HuH-7 (cell line): ENCODE measurements at regions not wholly inside any gene's neighbourhood (a gene's known extent, or its start where the extent isn't known, plus 50 kb on each side); places are given as distances from the start of the nearest gene placed in this dataset.

Source experiments
- DNase-seq: peaks from one replicate; pipeline ENCODE4 v3.0.0; 2011; ENCODE audit warnings: low spot score

GRCh38 chr5:167759057-167759821 lies 532.2 kb upstream of the WWC1 start:
- no peak for DNase-seq

DNA sequence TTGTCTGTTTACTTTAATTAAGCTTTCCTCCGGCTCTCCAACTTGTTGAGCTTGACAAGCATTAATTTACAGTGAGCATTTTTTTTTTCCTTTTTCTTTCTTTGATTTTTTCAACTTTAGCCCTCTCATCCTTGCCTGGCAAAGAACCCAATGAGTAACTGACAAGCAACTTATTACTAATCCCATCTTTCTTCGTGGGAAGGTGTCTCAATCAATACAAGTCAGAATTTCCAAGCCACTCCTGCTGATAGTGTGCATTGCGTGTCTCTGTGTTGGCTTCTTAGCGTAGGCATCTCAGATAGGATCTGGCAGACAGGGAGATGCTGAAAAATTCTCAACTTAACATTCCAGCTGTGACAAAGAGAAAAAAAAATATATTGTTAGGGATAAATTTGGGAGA lies 527.7 kb upstream of the WWC1 start:
- no peak for DNase-seq

GRCh38 chr5:167764641-167765289 lies 526.7 kb upstream of the WWC1 start:
- DNase-seq = no peak

- no peak for DNase-seq
Measured at GRCh38 chr5:167765352-167765751, 526.1 kb upstream of the WWC1 start.

DNA sequence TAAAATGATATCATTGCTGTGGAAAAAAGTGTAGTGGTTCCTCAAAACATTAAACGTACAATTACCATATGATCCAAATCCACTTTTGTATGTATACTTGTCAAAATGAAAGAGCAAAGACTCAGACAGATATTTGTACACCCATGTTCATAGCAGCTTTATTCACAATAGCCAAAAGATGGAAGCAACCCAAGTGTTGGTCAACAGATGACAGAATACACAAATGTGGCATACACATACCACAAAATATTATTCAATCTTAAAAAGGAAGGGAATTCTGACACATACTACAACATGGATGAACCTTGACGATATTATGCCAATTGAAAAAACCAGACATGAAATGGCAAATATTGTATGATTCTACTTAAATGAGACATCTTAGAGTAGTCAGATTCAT lies 524.5 kb upstream of the WWC1 start:
- DNase-seq = no peak

- DNase-seq = no peak
Measured at GRCh38 chr5:167767795-167768194, 523.6 kb upstream of the WWC1 start.

DNA sequence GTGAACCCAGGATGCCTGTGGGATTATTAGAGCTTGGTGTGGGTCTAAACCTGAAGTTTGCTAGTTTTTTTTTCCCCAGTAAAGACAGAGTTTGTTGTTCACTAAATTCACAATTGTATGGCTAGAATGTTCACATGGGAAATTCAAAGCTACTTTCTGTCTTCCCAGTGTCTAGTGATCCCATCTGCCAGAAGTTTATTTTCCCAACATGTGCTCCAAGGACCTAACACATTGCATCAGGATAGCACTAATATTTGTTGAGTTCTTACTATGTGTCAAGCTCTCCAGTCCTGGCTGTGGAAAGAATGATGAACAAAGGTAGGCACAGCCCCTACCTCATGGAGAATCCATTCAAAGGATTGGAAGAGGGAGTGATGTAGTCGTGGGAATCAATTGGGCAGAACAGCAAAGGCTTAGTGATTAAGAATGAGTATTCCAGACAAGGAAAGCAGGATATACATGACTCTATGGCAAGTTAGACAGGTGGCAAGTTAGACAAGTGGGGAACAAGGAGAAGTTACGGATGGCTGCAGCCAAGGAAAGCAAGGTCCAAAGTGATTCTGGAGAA lies 521.5 kb upstream of the WWC1 start:
- no peak for DNase-seq

DNA sequence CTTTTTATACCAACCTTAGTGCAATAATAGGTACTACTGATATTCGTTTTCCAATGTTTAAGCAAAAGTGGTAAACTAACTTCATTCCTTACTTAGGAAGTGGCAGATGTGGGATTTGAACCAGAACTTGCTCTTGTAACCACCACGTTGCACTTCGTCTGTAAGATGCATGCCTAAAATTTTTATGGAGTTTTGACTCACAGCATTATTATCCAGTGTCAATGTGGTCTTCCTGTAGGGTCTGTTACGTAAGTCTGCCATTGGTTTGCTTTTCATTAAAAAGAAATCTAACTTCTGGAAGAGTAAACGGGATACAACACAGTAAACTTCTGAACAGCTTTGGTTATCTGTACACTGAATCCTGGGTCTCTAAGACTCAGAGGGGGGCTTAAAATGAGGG lies 521.0 kb upstream of the WWC1 start:
- DNase-seq = no peak

GRCh38 chr5:167771571-167771970 lies 519.9 kb upstream of the WWC1 start:
- DNase-seq = no peak

GRCh38 chr5:167773668-167774301 lies 517.7 kb upstream of the WWC1 start:
- DNase-seq = no peak

- no peak for DNase-seq
Measured at GRCh38 chr5:167777746-167778145, 513.7 kb upstream of the WWC1 start.

DNA sequence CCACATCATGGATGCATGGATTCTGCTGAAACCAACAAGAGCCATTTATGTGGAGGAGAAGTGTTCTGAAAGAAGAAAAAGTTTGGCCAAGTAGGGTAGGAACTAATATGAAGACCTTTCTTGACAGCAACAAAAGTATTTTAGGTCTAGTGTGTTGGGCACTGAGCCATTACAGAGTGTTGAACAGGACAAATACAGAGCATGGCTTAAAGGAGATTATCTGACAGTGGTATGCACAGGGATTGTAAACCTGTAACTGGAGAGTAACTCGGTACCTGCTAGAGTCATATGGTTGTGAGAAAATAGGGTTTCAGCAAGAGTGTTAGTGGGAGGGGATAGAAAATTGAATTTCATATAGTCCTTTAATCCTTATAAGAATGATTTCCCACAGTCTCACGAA lies 513.2 kb upstream of the WWC1 start:
- DNase-seq = no peak

- no peak for DNase-seq
Measured at GRCh38 chr5:167779644-167780043, 511.8 kb upstream of the WWC1 start.

GRCh38 chr5:167780177-167780576 lies 511.3 kb upstream of the WWC1 start:
- no peak for DNase-seq

DNA sequence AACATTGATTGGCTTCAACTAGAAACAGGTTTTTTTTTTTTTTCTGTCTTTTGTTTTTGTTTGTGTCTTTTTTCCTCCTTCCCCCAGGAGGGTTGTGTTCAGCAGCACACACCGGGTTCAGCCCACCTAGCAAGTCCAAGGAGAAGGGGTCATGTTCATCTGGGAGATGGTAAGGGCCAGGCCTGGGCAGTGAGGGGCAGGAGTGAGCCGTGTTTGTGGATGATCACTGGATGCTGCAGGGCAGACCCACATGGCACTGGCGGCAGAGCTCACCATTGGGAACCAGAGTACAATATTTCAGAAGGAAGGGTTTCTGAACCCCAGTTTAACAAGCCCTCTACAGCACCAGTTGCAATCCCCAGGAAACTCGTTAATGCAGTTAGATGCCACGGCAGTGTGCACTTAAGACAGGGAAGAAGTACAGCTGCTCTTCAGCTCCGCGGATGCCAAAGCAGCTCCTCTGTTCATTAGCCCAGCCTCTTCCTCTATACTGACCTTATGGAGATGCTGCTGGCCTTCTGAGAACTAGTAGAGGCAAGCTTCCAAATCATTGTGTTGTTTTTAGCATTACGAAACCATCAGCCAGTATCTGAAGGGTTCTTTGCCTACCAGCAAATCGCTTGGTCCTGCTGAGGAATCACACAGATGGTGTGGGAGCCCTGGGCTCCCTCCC lies 508.2 kb upstream of the WWC1 start:
- no peak for DNase-seq

GRCh38 chr5:167785106-167785505 lies 506.3 kb upstream of the WWC1 start:
- DNase-seq = no peak

GRCh38 chr5:167785901-167786300 lies 505.5 kb upstream of the WWC1 start:
- no peak for DNase-seq

GRCh38 chr5:167786871-167787578 lies 504.4 kb upstream of the WWC1 start:
- no peak for DNase-seq

GRCh38 chr5:167790045-167790444 lies 501.4 kb upstream of the WWC1 start:
- no peak for DNase-seq

- DNase-seq = no peak
Measured at GRCh38 chr5:167790462-167791260, 500.8 kb upstream of the WWC1 start.

- no peak for DNase-seq
Measured at GRCh38 chr5:167792514-167792913, 498.9 kb upstream of the WWC1 start.
